Liver (tissue), 8 donors: ENCODE measurements at regions not wholly inside any gene's neighbourhood (a gene's known extent, or its start where the extent isn't known, plus 50 kb on each side); places are given as distances from the start of the nearest gene placed in this dataset.

ENCODE experiments used
- DNase-seq: peaks from one replicate; pipeline ENCODE4 v3.0.0-alpha.2; 2017; ENCODE audit warnings: low spot score
- H3K27ac ChIP-seq, 2 donors: one replicate each; pipeline ENCODE4 v1.7.0; 2013; ENCODE audit warnings: inconsistent platforms in 2 of 2, low read length in 2 of 2, control low read depth in 1 of 2, low read depth in 1 of 2, mild to moderate bottlenecking in 1 of 2
- H3K27me3 ChIP-seq, 4 donors: one replicate each; pipeline versions ENCODE4 v1.6.1 to v1.7.0; 2013; ENCODE audit warnings: low read length in 3 of 4, inconsistent platforms in 1 of 4, mild to moderate bottlenecking in 1 of 4, moderate library complexity in 1 of 4; ENCODE audit not compliant: control insufficient read depth in 4 of 4, insufficient read depth in 4 of 4
- H3K36me3 ChIP-seq, 4 donors: one replicate each; pipeline versions ENCODE4 v1.6.1 to v1.7.0; 2013; ENCODE audit warnings: low read length in 3 of 4, mild to moderate bottlenecking in 3 of 4, low read depth in 1 of 4, moderate library complexity in 1 of 4; ENCODE audit not compliant: control insufficient read depth in 4 of 4, insufficient read depth in 3 of 4
- H3K4me1 ChIP-seq, 4 donors: one replicate each; pipeline versions ENCODE4 v1.6.1 to v1.7.0; 2013; ENCODE audit warnings: low read length in 3 of 4, mild to moderate bottlenecking in 3 of 4, moderate library complexity in 1 of 4; ENCODE audit not compliant: control insufficient read depth in 4 of 4, insufficient read depth in 4 of 4
- H3K4me3 ChIP-seq, 3 donors: one replicate each; pipeline versions ENCODE4 v1.6.1 to v1.7.0; 2013; ENCODE audit warnings: low read length in 3 of 3, control low read depth in 1 of 3, low read depth in 1 of 3, mild to moderate bottlenecking in 1 of 3
- H3K9ac ChIP-seq, 2 donors: one replicate each; pipeline ENCODE4 v1.7.0; 2013; ENCODE audit warnings: low read length in 2 of 2, mild to moderate bottlenecking in 2 of 2, moderate library complexity in 2 of 2, control low read depth in 1 of 2, low read depth in 1 of 2
- H3K9me3 ChIP-seq, 4 donors: one replicate each; pipeline versions ENCODE4 v1.6.1 to v1.7.0; 2013; ENCODE audit warnings: low read length in 3 of 4; ENCODE audit not compliant: control insufficient read depth in 4 of 4
- ATF3 ChIP-seq: IDR thresholded peaks from 2 replicates; pipeline ENCODE4 v1.6.1; 2016; ENCODE audit warnings: antibody characterized with exemption
- CTCF ChIP-seq: fragments of 150-350 bp; IDR thresholded peaks from 2 replicates; pipeline ENCODE4 v1.5.1; 2017; ENCODE audit warnings: improper control_type of control experiment, low read depth, low read length; ENCODE audit not compliant: missing input control
- EGR1 ChIP-seq, 2 donors: IDR thresholded peaks; 2 replicates each; pipeline ENCODE4 v1.6.1; 2016 to 2018; ENCODE audit warnings: antibody characterized with exemption in 2 of 2, low read depth in 2 of 2
- FOXA1 ChIP-seq: IDR thresholded peaks from 2 replicates; pipeline ENCODE4 v1.6.1; 2016; ENCODE audit warnings: antibody characterized with exemption
- FOXA2 ChIP-seq: IDR thresholded peaks from 2 replicates; pipeline ENCODE4 v1.6.1; 2016; ENCODE audit warnings: antibody characterized with exemption
- HNF4A ChIP-seq, 2 donors: conservative IDR thresholded peaks; 2 replicates each; pipeline ENCODE4 v1.6.1; 2016; ENCODE audit warnings: antibody characterized with exemption in 2 of 2, mild to moderate bottlenecking in 2 of 2
- HNF4G ChIP-seq: IDR thresholded peaks from 2 replicates; pipeline ENCODE4 v1.6.1; 2016; ENCODE audit warnings: antibody characterized with exemption
- MAX ChIP-seq: IDR thresholded peaks from 2 replicates; pipeline ENCODE4 v1.6.1; 2016; ENCODE audit warnings: antibody characterized with exemption
- NR2F2 ChIP-seq: IDR thresholded peaks from 2 replicates; pipeline ENCODE4 v1.6.1; 2016; ENCODE audit warnings: antibody characterized with exemption
- REST ChIP-seq: IDR thresholded peaks from 2 replicates; pipeline ENCODE4 v1.6.1; 2016; ENCODE audit warnings: antibody characterized with exemption, mild to moderate bottlenecking
- RXRA ChIP-seq, 2 donors: IDR thresholded peaks; 2 replicates each; pipeline ENCODE4 v1.6.1; 2017 to 2018; ENCODE audit warnings: antibody characterized with exemption in 2 of 2, mild to moderate bottlenecking in 1 of 2
- SP1 ChIP-seq: IDR thresholded peaks from 2 replicates; pipeline ENCODE4 v1.6.1; 2018; ENCODE audit warnings: antibody characterized with exemption, mild to moderate bottlenecking
- WGBS: extraction: QIAGEN DNeasy Blood & Tissue Kit; methylation state at CpG from one replicate; pipeline ENCODE4 v1.1.7; 2013; 5-methylcytosine and 5-hydroxymethylcytosine counted together
- donor health status: healthy.
- donor health status: healthy.
- donor health status: healthy.
- donor health status: healthy.
- donor health status: healthy.

- WGBS = 97% methylated on average over 10 of the region's 10 CpGs
These were observed 60.0 kb upstream of the SMAD3 start for GRCh38 chr15:67005294-67005996.

GRCh38 chr15:67006083-67007065, 59.0 kb upstream of the SMAD3 start:
- H3K4me1 ChIP-seq = peaks cover 6 to 21% (median 18%) of the 10 kb centered on the region in 4 donors
- no peaks in the 10 kb centered on the region for H3K9me3 ChIP-seq
- no peak overlapping the region for H3K4me3 ChIP-seq
- WGBS = 72% methylated on average over 10 of the region's 10 CpGs
- no peak overlapping the region for H3K9ac ChIP-seq
- TF ChIP-seq NR2F2 = no peak
- no peak for TF ChIP-seq MAX
- TF ChIP-seq HNF4A (conservative IDR thresholded peaks at IDR 0.05) = no peak
- no peak for TF ChIP-seq ATF3
- TF ChIP-seq HNF4G = no peak
- TF ChIP-seq FOXA2 = no peak
- TF ChIP-seq SP1 = no peak
- TF ChIP-seq CTCF = no peak
- no peak for TF ChIP-seq EGR1 (IDR thresholded peaks at IDR 0.05; ENCODE audit: low read depth in 2 of 2)
- TF ChIP-seq REST = no peak
- H3K36me3 ChIP-seq = peaks cover 0 to 3% (median 0%) of the 10 kb centered on the region in 4 donors
- no peaks in the 10 kb centered on the region for H3K27me3 ChIP-seq
- no peak overlapping the region for H3K27ac ChIP-seq
- no peak for DNase-seq

More at GRCh38 chr15:67005294-67005996, 60.0 kb upstream of the SMAD3 start:
- Histone ChIP-seq H3K4me1 (peaks cover 3 to 12% (median 9%) of the 10 kb centered on the region in 4 donors), H3K9me3 (no peaks in the 10 kb centered on the region), H3K27ac (no peak overlapping the region), H3K9ac (no peak overlapping the region), H3K27me3 (no peaks in the 10 kb centered on the region), H3K36me3 (peaks cover 0 to 3% (median 0%) of the 10 kb centered on the region in 4 donors), H3K4me3 (no peak overlapping the region)
- no peak for DNase-seq
- TF ChIP-seq MAX = no peak
- no peak for TF ChIP-seq EGR1 (IDR thresholded peaks at IDR 0.05; ENCODE audit: low read depth in 2 of 2)
- TF ChIP-seq REST = no peak
- TF ChIP-seq SP1 = no peak
- TF ChIP-seq FOXA1 = no peak
- TF ChIP-seq RXRA (IDR thresholded peaks at IDR 0.05) = no peak
